Suprapubic skin (tissue), 3 donors: ENCODE measurements at regions not wholly inside any gene's neighbourhood (a gene's known extent, or its start where the extent isn't known, plus 50 kb on each side); places are given as distances from the start of the nearest gene placed in this dataset.

Experiments used
- CTCF ChIP-seq, 2 donors: fragments of 200-600 bp in 1 of 2; fragments of 450-650 bp in 1 of 2; sonication (generic) in 1 of 2; IDR thresholded peaks; one replicate each; pipeline ENCODE4 v1.5.1; 2016 to 2019; ENCODE audit warnings: antibody characterized with exemption in 2 of 2, mild to moderate bottlenecking in 1 of 2, moderate library complexity in 1 of 2
- EP300 ChIP-seq: sonication (generic); formaldehyde crosslinking; IDR thresholded peaks from one replicate; pipeline ENCODE4 v1.6.1; 2017; ENCODE audit warnings: antibody characterized with exemption

- TF ChIP-seq CTCF (IDR thresholded peaks at IDR 0.05) (no peak), EP300 (no peak)
Observed at GRCh38 chr20:58161192-58161591, 67.3 kb downstream of the ANKRD60 start.
